ENCODE measurements at regions not wholly inside any gene's neighbourhood (a gene's known extent, or its start where the extent isn't known, plus 50 kb on each side); places are given as distances from the start of the nearest gene placed in this dataset.
A peak's percentile ranks its signal among the peaks of the same experiment; 100 is the strongest.

DNA sequence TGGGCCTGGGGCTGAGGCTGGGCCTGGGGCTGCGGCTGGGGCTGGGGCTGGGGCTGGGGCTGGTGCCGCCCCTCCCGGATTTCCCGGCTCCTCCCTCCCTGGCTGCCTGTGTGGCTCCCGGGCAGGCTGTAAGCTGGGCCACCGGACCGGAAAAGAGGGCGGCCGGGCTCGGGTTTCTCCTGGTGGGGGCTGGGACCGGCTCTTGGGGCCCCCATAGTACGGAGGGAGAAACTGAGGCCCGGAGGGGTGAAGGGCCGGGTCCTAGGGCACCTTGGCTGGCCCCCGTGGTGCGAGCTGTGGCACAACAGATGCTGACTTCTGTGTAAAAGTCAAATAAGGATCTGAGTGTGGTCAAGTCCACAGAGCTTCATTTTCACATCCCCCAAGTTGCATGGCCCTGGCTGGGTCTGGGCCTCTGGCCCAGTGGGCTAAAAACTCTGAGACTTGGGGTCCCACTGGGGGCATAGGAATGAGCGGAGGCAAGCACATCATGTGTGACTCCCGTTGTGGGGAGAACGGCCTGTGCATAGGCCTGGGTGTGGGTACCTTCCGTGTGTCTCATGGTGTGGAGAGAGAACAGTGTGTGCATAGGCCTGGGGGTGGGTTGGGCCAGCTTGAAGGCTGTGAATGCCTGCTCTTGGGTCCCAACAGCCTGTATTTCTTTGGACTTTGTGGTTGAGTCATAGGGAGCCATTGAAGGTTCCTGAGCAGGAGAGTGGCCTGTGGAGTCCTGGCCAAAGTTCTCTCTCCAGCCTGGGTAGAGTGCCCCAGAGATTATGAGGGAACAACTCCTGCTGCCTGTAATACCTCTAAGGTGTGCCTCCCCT, 123.9 kb upstream of the CIBAR2 start:
- peak; percentile 39 for DNase-seq (ENCODE audit: low read depth, low spot score)
- H3K4me3 ChIP-seq (ENCODE audit: low read depth, low read length) = no peak overlapping the region
- TF ChIP-seq, protein P1, sequence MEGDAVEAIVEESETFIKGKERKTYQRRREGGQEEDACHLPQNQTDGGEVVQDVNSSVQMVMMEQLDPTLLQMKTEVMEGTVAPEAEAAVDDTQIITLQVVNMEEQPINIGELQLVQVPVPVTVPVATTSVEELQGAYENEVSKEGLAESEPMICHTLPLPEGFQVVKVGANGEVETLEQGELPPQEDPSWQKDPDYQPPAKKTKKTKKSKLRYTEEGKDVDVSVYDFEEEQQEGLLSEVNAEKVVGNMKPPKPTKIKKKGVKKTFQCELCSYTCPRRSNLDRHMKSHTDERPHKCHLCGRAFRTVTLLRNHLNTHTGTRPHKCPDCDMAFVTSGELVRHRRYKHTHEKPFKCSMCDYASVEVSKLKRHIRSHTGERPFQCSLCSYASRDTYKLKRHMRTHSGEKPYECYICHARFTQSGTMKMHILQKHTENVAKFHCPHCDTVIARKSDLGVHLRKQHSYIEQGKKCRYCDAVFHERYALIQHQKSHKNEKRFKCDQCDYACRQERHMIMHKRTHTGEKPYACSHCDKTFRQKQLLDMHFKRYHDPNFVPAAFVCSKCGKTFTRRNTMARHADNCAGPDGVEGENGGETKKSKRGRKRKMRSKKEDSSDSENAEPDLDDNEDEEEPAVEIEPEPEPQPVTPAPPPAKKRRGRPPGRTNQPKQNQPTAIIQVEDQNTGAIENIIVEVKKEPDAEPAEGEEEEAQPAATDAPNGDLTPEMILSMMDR (IDR thresholded peaks at IDR 0.05; ENCODE audit: low read depth, low read length) = no peak
- in situ Hi-C loops (cut with HindIII; ENCODE audit: low sequenced_read_pairs) = no loop called here

DNA sequence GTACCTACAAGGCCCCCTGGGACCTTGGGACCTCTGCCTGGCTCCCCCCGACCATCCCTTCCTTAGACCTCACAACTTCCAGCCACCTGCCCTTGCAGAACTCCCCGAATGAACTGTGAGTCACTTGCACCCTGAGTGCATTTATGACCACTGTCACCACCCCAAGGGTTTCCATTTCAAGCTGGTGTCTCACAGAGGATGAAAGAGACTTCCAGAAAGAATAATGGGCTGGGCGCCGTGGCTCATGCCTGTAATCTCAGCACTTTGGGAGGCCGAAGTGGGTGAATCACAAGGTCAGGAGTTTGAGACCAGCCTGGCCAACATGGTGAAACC, 124.5 kb upstream of the CIBAR2 start:
- in situ Hi-C loops (cut with HindIII; ENCODE audit: low sequenced_read_pairs) = no loop called here
- no peak overlapping the region for H3K4me3 ChIP-seq (ENCODE audit: low read depth, low read length)
- peak; percentile 46 for DNase-seq (ENCODE audit: low read depth, low spot score)
- TF ChIP-seq, protein P1 (IDR thresholded peaks at IDR 0.05; ENCODE audit: low read depth, low read length) = no peak

DNA sequence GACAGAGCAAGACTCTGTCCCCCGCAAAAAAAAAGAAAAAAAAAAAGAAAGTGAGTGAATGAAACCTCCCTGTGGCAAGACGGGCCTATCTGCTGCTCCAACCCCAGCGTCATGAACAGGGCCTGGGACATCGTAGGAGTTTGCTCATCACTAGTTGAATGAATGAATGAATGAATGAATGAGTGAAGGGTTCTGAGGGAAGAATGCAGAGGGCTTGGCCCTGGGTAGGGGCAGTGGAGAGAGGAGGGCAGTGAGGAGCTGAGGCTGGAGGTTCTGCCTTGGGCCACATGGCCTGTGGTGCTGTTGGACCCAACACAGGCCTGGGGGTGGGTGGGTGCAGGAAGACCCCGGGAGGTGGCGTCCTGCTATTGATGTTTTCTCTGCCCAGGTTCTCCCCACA, 125.5 kb upstream of the CIBAR2 start:
- in situ Hi-C loops (cut with HindIII; ENCODE audit: low sequenced_read_pairs) = no loop called here
- DNase-seq (ENCODE audit: low read depth, low spot score) = no peak
- TF ChIP-seq, protein P1 (IDR thresholded peaks at IDR 0.05; ENCODE audit: low read depth, low read length) = no peak
- H3K4me3 ChIP-seq (ENCODE audit: low read depth, low read length) = no peak overlapping the region

DNA sequence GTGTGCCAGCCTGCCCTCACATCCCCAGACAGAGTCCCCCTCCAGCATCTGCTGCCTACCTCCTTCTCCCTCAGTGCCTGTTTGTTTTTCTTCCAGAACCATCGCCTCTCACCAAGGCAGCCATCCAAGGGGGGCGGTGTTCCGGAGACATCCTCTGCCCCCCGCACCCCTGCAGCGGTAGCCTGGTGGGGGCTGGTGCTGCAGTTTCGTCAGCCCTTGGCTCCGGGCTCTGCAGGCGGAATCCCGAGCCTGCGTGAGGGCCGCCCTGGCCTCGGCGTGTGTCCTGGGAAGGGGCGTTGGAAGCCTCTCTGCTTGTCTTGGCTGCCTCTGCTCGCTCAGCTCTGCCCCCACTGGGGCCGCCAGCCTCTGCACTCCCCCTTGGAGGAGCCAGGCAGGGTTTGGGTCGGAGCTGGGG, 126.0 kb upstream of the CIBAR2 start:
- H3K4me3 ChIP-seq (ENCODE audit: low read depth, low read length) = no peak overlapping the region
- DNase-seq (ENCODE audit: low read depth, low spot score) = peak; percentile 92
- TF ChIP-seq, protein P1 (IDR thresholded peaks at IDR 0.05; ENCODE audit: low read depth, low read length) = peak; percentile 41
- in situ Hi-C loops (cut with HindIII; ENCODE audit: low sequenced_read_pairs) = no loop called here

DNA sequence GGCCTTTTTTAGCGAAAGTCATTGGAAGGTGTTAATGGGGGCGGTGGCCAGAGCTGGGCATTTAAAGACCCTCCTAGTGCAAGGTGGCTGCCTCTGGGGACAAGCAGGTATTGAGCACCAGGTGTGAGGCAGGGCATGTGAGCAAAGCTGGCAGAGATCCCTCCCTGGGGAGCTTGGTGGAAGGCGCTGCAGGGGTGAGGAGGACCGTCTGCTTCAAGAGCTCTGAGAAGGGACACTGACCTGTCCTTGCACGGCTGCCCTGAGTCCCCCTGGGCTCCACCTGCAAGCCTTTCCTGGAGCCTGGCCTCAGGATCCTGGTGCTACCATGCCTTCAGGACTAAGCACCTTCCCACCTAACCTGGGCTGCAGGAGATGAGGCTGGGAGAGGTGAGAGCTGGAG, 127.0 kb upstream of the CIBAR2 start:
- no peak for DNase-seq (ENCODE audit: low read depth, low spot score)
- TF ChIP-seq, protein P1 (IDR thresholded peaks at IDR 0.05; ENCODE audit: low read depth, low read length) = no peak
- in situ Hi-C loops (cut with HindIII; ENCODE audit: low sequenced_read_pairs) = no loop called here
- H3K4me3 ChIP-seq (ENCODE audit: low read depth, low read length) = no peak overlapping the region

DNA sequence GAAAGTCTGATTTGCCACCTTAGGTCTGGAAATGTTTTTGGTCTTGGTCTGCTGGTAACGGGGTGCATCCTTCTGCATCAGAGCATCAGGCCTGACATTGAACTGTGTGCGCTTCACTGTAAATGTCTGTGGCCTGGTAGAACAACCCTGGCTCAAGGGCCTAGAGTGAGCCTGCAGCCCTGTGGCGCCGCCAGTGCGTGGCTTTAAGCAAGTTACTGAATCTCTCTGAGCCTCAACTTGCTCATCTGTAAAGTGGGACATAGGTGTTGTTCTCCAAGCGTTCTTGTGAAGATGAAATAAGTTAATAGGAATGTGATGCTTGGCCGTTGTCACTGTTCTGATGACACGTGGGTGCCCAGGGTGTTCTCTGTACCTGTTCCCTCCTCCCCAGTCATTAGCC, 127.6 kb upstream of the CIBAR2 start:
- in situ Hi-C loops (cut with HindIII; ENCODE audit: low sequenced_read_pairs) = no loop called here
- TF ChIP-seq, protein P1 (IDR thresholded peaks at IDR 0.05; ENCODE audit: low read depth, low read length) = no peak
- no peak overlapping the region for H3K4me3 ChIP-seq (ENCODE audit: low read depth, low read length)
- no peak for DNase-seq (ENCODE audit: low read depth, low spot score)

Measured in astrocyte of the spinal cord (primary cell).